Activated T-cell treated with anti-CD3 and anti-CD28 coated beads, Interleukin-2, amount 50 U/mL, for 1 hour (primary cell): ENCODE measurements at regions not wholly inside any gene's neighbourhood (a gene's known extent, or its start where the extent isn't known, plus 50 kb on each side); places are given as distances from the start of the nearest gene placed in this dataset.
"Not testable (repeated sequence)": the region's sequence is repeated elsewhere in the genome, so short reads cannot be mapped to it uniquely, and the experiment has no call there.

Experiments used
- DNase-seq: peaks from one replicate; pipeline ENCODE4 v3.0.0-alpha.2; 2020

GRCh38 chr5:19266791-19267190 is 721.2 kb downstream of the CDH18 start:
- DNase-seq: no peak

- DNase-seq: no peak
Observed at GRCh38 chr5:19270153-19270552, 717.8 kb downstream of the CDH18 start.

GRCh38 chr5:19274578-19274977 is 713.4 kb downstream of the CDH18 start:
- DNase-seq: no peak

- DNase-seq: no peak
Observed at GRCh38 chr5:19285286-19285685, 702.7 kb downstream of the CDH18 start.

- not testable (repeated sequence) for DNase-seq
Observed at GRCh38 chr5:19287548-19288277, 700.3 kb downstream of the CDH18 start.

- DNase-seq: not testable (repeated sequence)
Observed at GRCh38 chr5:19288311-19288710, 699.7 kb downstream of the CDH18 start.

GRCh38 chr5:19297934-19298333 is 690.1 kb downstream of the CDH18 start:
- no peak for DNase-seq

GRCh38 chr5:19301271-19301670 is 686.7 kb downstream of the CDH18 start:
- DNase-seq: no peak

GRCh38 chr5:19314840-19315239 is 673.2 kb downstream of the CDH18 start:
- no peak for DNase-seq

GRCh38 chr5:19319252-19319651 is 668.7 kb downstream of the CDH18 start:
- no peak for DNase-seq

GRCh38 chr5:19322716-19323485 is 665.1 kb downstream of the CDH18 start:
- DNase-seq: no peak

GRCh38 chr5:19334278-19334677 is 653.7 kb downstream of the CDH18 start:
- DNase-seq: no peak

GRCh38 chr5:19342942-19343341 is 645.1 kb downstream of the CDH18 start:
- DNase-seq: no peak

GRCh38 chr5:19352120-19352519 is 635.9 kb downstream of the CDH18 start:
- no peak for DNase-seq

GRCh38 chr5:19369048-19369447 is 619.0 kb downstream of the CDH18 start:
- DNase-seq: no peak

- no peak for DNase-seq
Observed at GRCh38 chr5:19369561-19369960, 618.4 kb downstream of the CDH18 start.

GRCh38 chr5:19370655-19371386 is 617.2 kb downstream of the CDH18 start:
- DNase-seq: no peak

- DNase-seq: no peak
Observed at GRCh38 chr5:19388391-19388790, 599.6 kb downstream of the CDH18 start.

GRCh38 chr5:19401032-19401431 is 587.0 kb downstream of the CDH18 start:
- no peak for DNase-seq

GRCh38 chr5:19406576-19407365 is 581.2 kb downstream of the CDH18 start:
- DNase-seq: no peak

GRCh38 chr5:19408149-19408548 is 579.9 kb downstream of the CDH18 start:
- no peak for DNase-seq

GRCh38 chr5:19411936-19412335 is 576.1 kb downstream of the CDH18 start:
- DNase-seq: no peak
